UCSD-AML1 (cell line): ENCODE measurements at regions not wholly inside any gene's neighbourhood (a gene's known extent, or its start where the extent isn't known, plus 50 kb on each side); places are given as distances from the start of the nearest gene placed in this dataset.
"Not testable (repeated sequence)": the region's sequence is repeated elsewhere in the genome, so short reads cannot be mapped to it uniquely, and the experiment has no call there.

Experiments used
- DNase-seq: peaks from one replicate; lab custom pipeline; 2025; ENCODE audit not compliant: unreplicated experiment; lab: John Stamatoyannopoulos, UW

GRCh38 chr10:133021116-133021962 lies 66.4 kb upstream of the ADGRA1 start:
- no peak for DNase-seq

GRCh38 chr10:133020193-133020817 lies 67.4 kb upstream of the ADGRA1 start:
- DNase-seq, result no peak

GRCh38 chr10:133019651-133020050 lies 68.1 kb upstream of the ADGRA1 start:
- no peak for DNase-seq

- no peak for DNase-seq
These were observed 68.5 kb upstream of the ADGRA1 start for GRCh38 chr10:133019191-133019590.

GRCh38 chr10:133018491-133018890 lies 69.2 kb upstream of the ADGRA1 start:
- no peak for DNase-seq

GRCh38 chr10:133017203-133017601 lies 70.5 kb upstream of the ADGRA1 start:
- DNase-seq, result no peak

- DNase-seq, result no peak
These were observed 71.1 kb upstream of the ADGRA1 start for GRCh38 chr10:133016493-133017202.

GRCh38 chr10:133015816-133016462 lies 71.8 kb upstream of the ADGRA1 start:
- DNase-seq, result no peak

- no peak for DNase-seq
These were observed 72.4 kb upstream of the ADGRA1 start for GRCh38 chr10:133015321-133015720.

GRCh38 chr10:133014416-133015210 lies 72.2 kb upstream of the CFAP46 start:
- DNase-seq, result no peak

- DNase-seq, result peak; percentile 33
These were observed 71.1 kb upstream of the CFAP46 start for GRCh38 chr10:133013463-133013862.

GRCh38 chr10:133012573-133013359 lies 70.4 kb upstream of the CFAP46 start:
- DNase-seq, result no peak

- no peak for DNase-seq
These were observed 69.5 kb upstream of the CFAP46 start for GRCh38 chr10:133011882-133012281.

GRCh38 chr10:133011393-133011792 lies 69.0 kb upstream of the CFAP46 start:
- DNase-seq, result not testable (repeated sequence)

GRCh38 chr10:133010843-133011179 lies 68.4 kb upstream of the CFAP46 start:
- not testable (repeated sequence) for DNase-seq

- no peak for DNase-seq
These were observed 67.9 kb upstream of the CFAP46 start for GRCh38 chr10:133010095-133010842.

- DNase-seq, result peak; percentile 65
These were observed 67.0 kb upstream of the CFAP46 start for GRCh38 chr10:133009218-133009950.

GRCh38 chr10:133008736-133009135 lies 66.4 kb upstream of the CFAP46 start:
- no peak for DNase-seq
